Lower leg skin (tissue), 4 donors: ENCODE measurements at regions not wholly inside any gene's neighbourhood (a gene's known extent, or its start where the extent isn't known, plus 50 kb on each side); places are given as distances from the start of the nearest gene placed in this dataset.

ENCODE experiments used
- DNase-seq, 2 donors: peaks; one replicate each; pipeline ENCODE4 v3.0.0-alpha.2; 2019; ENCODE audit warnings: low spot score in 2 of 2
- H3K4me3 ChIP-seq: fragments of 200-600 bp; sonication (generic); 2 replicates; pipeline ENCODE4 v1.5.1; 2017; ENCODE audit warnings: mild to moderate bottlenecking, low read depth; ENCODE audit not compliant: poor library complexity, severe bottlenecking
- POLR2A ChIP-seq, 2 donors: fragments of 450-650 bp; IDR thresholded peaks; one replicate each; pipeline ENCODE4 v1.6.1; 2016 to 2017; ENCODE audit warnings: antibody characterized with exemption in 2 of 2, mild to moderate bottlenecking in 1 of 2, moderate library complexity in 1 of 2
- WGBS, 2 donors: methylation state at CpG; one replicate each; pipeline ENCODE4 v1.1.5; 2018; 5-methylcytosine and 5-hydroxymethylcytosine counted together
- intact Hi-C: fragments of 100-400 bp; cut with DNase I; formaldehyde crosslinking; loops from one replicate; pipeline ENCODE4 v1.15.0; 2023; ENCODE audit warnings: low total_unique reads
- TF ChIP-seq, protein P1 (sequence below), 3 donors: fragments of 450-650 bp; IDR thresholded peaks; one replicate each; pipeline ENCODE4 v1.5.1; 2016; ENCODE audit warnings: antibody characterized with exemption in 3 of 3, mild to moderate bottlenecking in 3 of 3, moderate library complexity in 2 of 3

DNA sequence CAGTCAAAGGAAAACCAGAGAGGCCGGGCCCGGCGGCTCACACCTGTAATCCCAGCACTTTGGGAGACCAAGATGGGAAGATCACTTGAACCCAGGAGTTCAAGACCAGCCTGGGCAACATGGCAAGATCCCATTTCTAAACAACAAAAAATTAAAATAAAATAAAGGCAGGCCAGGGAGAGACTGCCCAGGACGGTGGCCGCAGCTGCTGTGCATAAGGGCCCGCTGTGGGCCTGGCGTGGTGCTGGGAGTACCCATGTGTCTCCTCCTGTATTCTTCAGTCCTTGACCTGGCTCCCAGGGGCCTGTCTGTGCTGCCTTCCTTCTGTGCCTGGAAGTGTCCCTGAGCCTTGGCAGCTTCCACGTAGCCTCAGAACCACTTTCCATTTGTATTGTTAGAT lies 56.8 kb upstream of the CNOT6 start:
- no peak for TF ChIP-seq POLR2A (IDR thresholded peaks at IDR 0.05)
- TF ChIP-seq, protein P1, sequence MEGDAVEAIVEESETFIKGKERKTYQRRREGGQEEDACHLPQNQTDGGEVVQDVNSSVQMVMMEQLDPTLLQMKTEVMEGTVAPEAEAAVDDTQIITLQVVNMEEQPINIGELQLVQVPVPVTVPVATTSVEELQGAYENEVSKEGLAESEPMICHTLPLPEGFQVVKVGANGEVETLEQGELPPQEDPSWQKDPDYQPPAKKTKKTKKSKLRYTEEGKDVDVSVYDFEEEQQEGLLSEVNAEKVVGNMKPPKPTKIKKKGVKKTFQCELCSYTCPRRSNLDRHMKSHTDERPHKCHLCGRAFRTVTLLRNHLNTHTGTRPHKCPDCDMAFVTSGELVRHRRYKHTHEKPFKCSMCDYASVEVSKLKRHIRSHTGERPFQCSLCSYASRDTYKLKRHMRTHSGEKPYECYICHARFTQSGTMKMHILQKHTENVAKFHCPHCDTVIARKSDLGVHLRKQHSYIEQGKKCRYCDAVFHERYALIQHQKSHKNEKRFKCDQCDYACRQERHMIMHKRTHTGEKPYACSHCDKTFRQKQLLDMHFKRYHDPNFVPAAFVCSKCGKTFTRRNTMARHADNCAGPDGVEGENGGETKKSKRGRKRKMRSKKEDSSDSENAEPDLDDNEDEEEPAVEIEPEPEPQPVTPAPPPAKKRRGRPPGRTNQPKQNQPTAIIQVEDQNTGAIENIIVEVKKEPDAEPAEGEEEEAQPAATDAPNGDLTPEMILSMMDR (IDR thresholded peaks at IDR 0.05): no peak
- intact Hi-C loops: no loop called here
- 92 to 94% methylated on average over 8 of the region's 8 CpGs for WGBS, 2 donors
- H3K4me3 ChIP-seq: no peak overlapping the region
- no peak for DNase-seq

DNA sequence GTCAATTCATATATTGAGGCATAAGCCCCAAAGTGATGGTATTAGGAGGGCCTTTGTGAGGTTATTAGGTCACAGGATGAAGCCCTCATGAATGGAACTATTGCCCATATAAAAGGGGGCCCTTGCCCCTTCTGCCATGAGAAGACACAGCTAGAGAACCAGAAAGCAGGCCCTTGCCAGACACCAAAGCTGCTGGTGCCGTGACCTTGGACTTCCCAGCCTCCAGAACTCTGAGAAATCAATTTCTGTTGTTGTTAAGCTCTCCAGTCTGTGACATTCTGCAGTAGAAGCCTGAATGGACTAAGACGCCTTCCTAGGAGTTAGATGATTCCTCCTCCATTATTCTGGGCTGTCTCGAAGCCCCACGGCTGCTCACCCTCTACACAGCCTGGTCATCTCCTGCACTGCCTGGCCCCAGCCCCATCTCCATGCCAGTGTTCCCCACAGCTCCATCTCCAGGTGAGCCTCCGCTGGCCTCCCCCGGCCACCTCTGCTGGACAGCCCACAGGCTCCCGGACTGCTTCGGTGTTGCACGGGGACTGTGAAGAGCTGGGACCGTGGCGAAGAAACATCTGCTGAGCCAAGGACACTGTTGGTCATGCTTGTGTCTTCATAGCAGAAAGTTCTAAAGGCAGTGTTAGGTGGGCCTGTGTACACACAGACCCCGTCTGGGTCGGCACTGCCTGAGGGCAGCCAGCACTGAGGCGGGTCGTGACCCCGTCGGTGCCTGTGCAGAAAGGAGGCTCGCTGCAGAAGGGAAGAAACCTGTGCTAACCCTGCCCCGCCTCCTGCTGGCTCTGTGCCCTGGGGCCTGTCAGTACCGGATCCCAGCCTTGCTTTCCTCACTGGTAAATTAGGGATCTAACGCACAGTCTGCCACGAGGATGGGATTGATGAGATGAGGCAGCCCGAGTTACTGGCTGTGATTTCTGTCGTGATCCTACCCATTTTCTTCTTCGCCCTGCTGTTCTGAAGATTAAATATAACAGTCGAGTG lies 55.1 kb upstream of the CNOT6 start:
- intact Hi-C loops: no loop called here
- H3K4me3 ChIP-seq: no peak overlapping the region
- 68 to 76% methylated on average over 26 of the region's 26 CpGs for WGBS, 2 donors
- no peak for DNase-seq
- TF ChIP-seq, protein P1 (IDR thresholded peaks at IDR 0.05): no peak
- no peak for TF ChIP-seq POLR2A (IDR thresholded peaks at IDR 0.05)

DNA sequence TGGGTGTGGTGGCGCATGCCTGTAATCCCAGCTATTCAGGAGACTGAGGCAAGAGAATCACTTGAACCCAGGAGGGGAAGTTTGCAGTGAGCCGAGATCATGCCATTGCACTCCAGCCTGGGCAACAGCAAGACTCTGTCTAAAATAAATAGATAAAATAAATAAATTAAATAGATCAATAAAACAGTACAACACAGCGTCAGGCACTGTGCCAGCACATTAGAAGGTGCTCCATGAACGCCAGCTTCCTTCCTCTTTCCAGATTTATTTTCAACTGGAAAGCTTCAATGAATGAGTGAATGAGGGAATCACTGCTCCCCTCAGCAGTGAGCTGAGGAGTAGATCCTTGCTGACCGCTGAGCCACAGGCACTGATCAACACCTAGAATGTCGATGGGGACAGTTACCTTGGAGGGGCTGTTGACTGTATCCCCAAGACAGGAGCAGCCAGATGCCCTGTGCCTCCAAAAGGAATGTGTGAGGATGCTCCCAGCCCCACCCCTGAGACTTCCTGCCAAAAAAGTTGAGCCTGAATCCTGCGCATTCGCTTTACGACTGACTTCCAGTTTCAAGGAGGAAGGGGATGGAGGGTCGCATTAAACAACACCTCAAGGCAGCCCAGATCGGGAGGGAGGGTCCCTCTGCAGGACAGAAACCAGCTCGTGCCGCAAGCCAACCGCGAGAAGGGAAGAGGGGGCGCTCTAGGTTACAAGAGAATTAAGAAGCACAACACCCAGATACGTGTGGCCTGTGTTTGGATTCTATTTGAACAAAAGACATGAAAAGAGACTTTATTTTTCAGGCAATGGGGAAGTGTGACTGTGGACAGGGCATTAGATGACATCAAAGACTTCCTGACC lies 54.0 kb upstream of the CNOT6 start:
- no peak for DNase-seq
- intact Hi-C loops: no loop called here
- WGBS, 2 donors: 32 to 38% methylated on average over 17 of the region's 17 CpGs
- TF ChIP-seq, protein P1 (IDR thresholded peaks at IDR 0.05): no peak
- TF ChIP-seq POLR2A (IDR thresholded peaks at IDR 0.05): no peak
- H3K4me3 ChIP-seq: no peak overlapping the region

DNA sequence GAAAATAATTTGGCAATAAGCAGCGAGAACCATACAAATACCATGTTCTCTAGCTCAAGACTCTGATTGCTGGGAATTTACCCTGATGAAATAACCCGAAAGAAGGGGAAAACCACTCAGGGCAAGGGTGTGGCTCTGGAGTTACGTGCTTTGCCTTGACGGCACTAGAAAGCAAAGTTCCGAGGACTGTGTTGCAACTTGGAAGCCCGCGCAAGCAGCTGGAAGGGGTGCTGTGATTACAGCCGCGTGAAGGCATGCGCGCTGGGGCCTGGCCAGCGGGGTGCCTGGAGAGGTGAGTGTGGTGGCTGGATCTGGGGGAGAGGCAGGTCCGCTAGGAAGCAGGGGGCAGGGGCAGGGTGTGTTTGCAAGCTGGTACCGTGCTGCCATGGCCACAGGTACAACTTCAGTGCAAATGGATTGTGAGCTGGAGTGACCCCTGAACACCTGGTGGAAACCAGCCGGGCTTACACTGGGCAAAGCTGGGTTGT lies 52.6 kb upstream of the CNOT6 start:
- DNase-seq: no peak
- no peak overlapping the region for H3K4me3 ChIP-seq
- TF ChIP-seq, protein P1 (IDR thresholded peaks at IDR 0.05): no peak
- no peak for TF ChIP-seq POLR2A (IDR thresholded peaks at IDR 0.05)
- intact Hi-C loops: no loop called here
- WGBS, 2 donors: 34 to 46% methylated on average over 15 of the region's 15 CpGs
